ENCODE measurements at regions not wholly inside any gene's neighbourhood (a gene's known extent, or its start where the extent isn't known, plus 50 kb on each side); places are given as distances from the start of the nearest gene placed in this dataset.

- no peak for TF ChIP-seq CTCF (IDR thresholded peaks at IDR 0.05; ENCODE audit: insufficient read depth, low read length, missing control alignments)
- ChIA-PET CTCF (interaction anchor here (0.9 kb wide), 1 partner anchor 22 kb away, joined by 3 read pairs; no protein-coding TSS in a partner anchor), POLR2A (no interaction called here)
- DNase-seq (ENCODE audit: low read depth, low spot score) = no peak
- no peak overlapping the region for H3K4me3 ChIP-seq (ENCODE audit: low read depth, low read length)
Measured at GRCh38 chr21:28110716-28111115, 882.0 kb downstream of the LTN1 start.

GRCh38 chr21:28110074-28110473, 882.6 kb downstream of the LTN1 start:
- no peak for DNase-seq (ENCODE audit: low read depth, low spot score)
- no peak for TF ChIP-seq CTCF (IDR thresholded peaks at IDR 0.05; ENCODE audit: insufficient read depth, low read length, missing control alignments)
- no peak overlapping the region for H3K4me3 ChIP-seq (ENCODE audit: low read depth, low read length)
- CTCF ChIA-PET = interaction anchor here (0.9 kb wide), 1 partner anchor 21 kb away, joined by 3 read pairs; no protein-coding TSS in a partner anchor
- POLR2A ChIA-PET = no interaction called here

GRCh38 chr21:28106370-28106890, 886.2 kb downstream of the LTN1 start:
- ChIA-PET POLR2A (no interaction called here), CTCF (no interaction called here)
- DNase-seq (ENCODE audit: low read depth, low spot score) = no peak
- no peak for TF ChIP-seq CTCF (IDR thresholded peaks at IDR 0.05; ENCODE audit: insufficient read depth, low read length, missing control alignments)
- no peak overlapping the region for H3K4me3 ChIP-seq (ENCODE audit: low read depth, low read length)

GRCh38 chr21:28104346-28104745, 888.3 kb downstream of the LTN1 start:
- CTCF ChIA-PET = no interaction called here
- no peak overlapping the region for H3K4me3 ChIP-seq (ENCODE audit: low read depth, low read length)
- no peak for DNase-seq (ENCODE audit: low read depth, low spot score)
- TF ChIP-seq CTCF (IDR thresholded peaks at IDR 0.05; ENCODE audit: insufficient read depth, low read length, missing control alignments) = no peak
- POLR2A ChIA-PET = no interaction called here

GRCh38 chr21:28100366-28100765, 892.3 kb downstream of the LTN1 start:
- no peak for DNase-seq (ENCODE audit: low read depth, low spot score)
- CTCF ChIA-PET = no interaction called here

More at GRCh38 chr21:28100366-28100765, 892.3 kb downstream of the LTN1 start:
- POLR2A ChIA-PET = no interaction called here
- TF ChIP-seq CTCF (IDR thresholded peaks at IDR 0.05; ENCODE audit: insufficient read depth, low read length, missing control alignments) = no peak
- no peak overlapping the region for H3K4me3 ChIP-seq (ENCODE audit: low read depth, low read length)

Measured in AG04449 (cell line).